HEK293 (cell line): ENCODE measurements at regions not wholly inside any gene's neighbourhood (a gene's known extent, or its start where the extent isn't known, plus 50 kb on each side); places are given as distances from the start of the nearest gene placed in this dataset.

Experiments
- CTCF ChIA-PET: fragments of 350-600 bp; formaldehyde crosslinking; extraction: SDS; loops from one replicate; lab custom pipeline; 2021; ENCODE audit warnings: antibody characterized with exemption; lab: Yijun Ruan, JAX
- POLR2A ChIA-PET: fragments of 300-600 bp; formaldehyde crosslinking; extraction: SDS; loops from one replicate; lab custom pipeline; 2020; ENCODE audit warnings: antibody characterized with exemption, inconsistent platforms; lab: Yijun Ruan, JAX
- H3K27ac ChIP-seq: fragments of 200-500 bp; sonication (Bioruptor generic); 2 replicates; pipeline ENCODE4 v1.5.1; 2014; ENCODE audit warnings: low read depth, low read length, control low read depth, inconsistent platforms; ENCODE audit errors: extremely low read depth
- H3K36me3 ChIP-seq, 2 experiments: fragments of 200-500 bp in 1 of 2; sonication (Bioruptor generic) in 1 of 2; 1 replicate in 1 of 2; 2 replicates in 1 of 2; pipeline ENCODE4 v1.5.1; 2014 to 2017; ENCODE audit warnings: inconsistent platforms in 2 of 2, low read length in 2 of 2; ENCODE audit not compliant: control insufficient read depth in 2 of 2, insufficient read depth in 1 of 2
- H3K4me1 ChIP-seq: fragments of 200-500 bp; sonication (Bioruptor generic); 2 replicates; pipeline ENCODE4 v1.5.1; 2014; ENCODE audit warnings: mild to moderate bottlenecking, low read length, inconsistent platforms; ENCODE audit not compliant: control insufficient read depth, insufficient read depth
- H3K4me3 ChIP-seq: 2 replicates; pipeline ENCODE4 v1.5.1; 2011; ENCODE audit warnings: low read depth, mild to moderate bottlenecking, control low read depth, low read length, moderate library complexity
- H3K9me3 ChIP-seq: fragments of 200-500 bp; sonication (Bioruptor generic); 2 replicates; pipeline ENCODE4 v1.5.1; 2014; ENCODE audit warnings: low read depth, low read length, inconsistent platforms; ENCODE audit not compliant: control insufficient read depth, insufficient read depth
- EGR2 ChIP-seq: fragments of 450-650 bp; formaldehyde crosslinking; IDR thresholded peaks from 2 replicates; pipeline ENCODE4 v1.5.1; 2016; ENCODE audit warnings: low read depth, missing biosample characterization, missing genetic modification characterization
- HIC1 ChIP-seq: fragments of 450-650 bp; formaldehyde crosslinking; IDR thresholded peaks from 2 replicates; pipeline ENCODE4 v1.5.1; 2016; ENCODE audit warnings: missing biosample characterization, missing genetic modification characterization
- TRIM28 ChIP-seq: IDR thresholded peaks from 2 replicates; pipeline ENCODE4 v1.6.1; 2011; ENCODE audit warnings: low read length, control low read depth, borderline replicate concordance
- WT1 ChIP-seq: fragments of 450-650 bp; formaldehyde crosslinking; IDR thresholded peaks from 2 replicates; pipeline ENCODE4 v1.5.1; 2016; ENCODE audit warnings: missing biosample characterization, missing genetic modification characterization
- ZBTB48 ChIP-seq: fragments of 450-650 bp; formaldehyde crosslinking; IDR thresholded peaks from 2 replicates; pipeline ENCODE4 v1.5.1; 2016; ENCODE audit warnings: missing biosample characterization, missing genetic modification characterization
- ZFP37 ChIP-seq: fragments of 450-650 bp; formaldehyde crosslinking; IDR thresholded peaks from 2 replicates; pipeline ENCODE4 v1.5.1; 2016; ENCODE audit warnings: missing biosample characterization, missing genetic modification characterization
- ZNF138 ChIP-seq: fragments of 450-650 bp; formaldehyde crosslinking; IDR thresholded peaks from 2 replicates; pipeline ENCODE4 v1.5.1; 2016; ENCODE audit warnings: missing biosample characterization, missing genetic modification characterization, borderline replicate concordance
- ZNF2 ChIP-seq: fragments of 450-650 bp; formaldehyde crosslinking; IDR thresholded peaks from 2 replicates; pipeline ENCODE4 v1.5.1; 2016; ENCODE audit warnings: missing biosample characterization, missing genetic modification characterization
- ZNF211 ChIP-seq: fragments of 450-650 bp; formaldehyde crosslinking; IDR thresholded peaks from 2 replicates; pipeline ENCODE4 v1.5.1; 2016; ENCODE audit warnings: low read depth, missing biosample characterization, missing genetic modification characterization
- ZNF214 ChIP-seq: fragments of 450-650 bp; formaldehyde crosslinking; IDR thresholded peaks from 2 replicates; pipeline ENCODE4 v1.5.1; 2017; ENCODE audit warnings: missing biosample characterization, mild to moderate bottlenecking, missing genetic modification characterization, borderline replicate concordance
- ZNF394 ChIP-seq: fragments of 450-650 bp; formaldehyde crosslinking; IDR thresholded peaks from 2 replicates; pipeline ENCODE4 v1.5.1; 2016; ENCODE audit warnings: missing biosample characterization, missing genetic modification characterization, mild to moderate bottlenecking, moderate library complexity, borderline replicate concordance
- ZNF416 ChIP-seq: fragments of 450-650 bp; formaldehyde crosslinking; IDR thresholded peaks from 2 replicates; pipeline ENCODE4 v1.5.1; 2016; ENCODE audit warnings: missing biosample characterization, missing genetic modification characterization
- ZNF510 ChIP-seq: fragments of 450-650 bp; formaldehyde crosslinking; IDR thresholded peaks from 2 replicates; pipeline ENCODE4 v1.5.1; 2018; ENCODE audit warnings: mild to moderate bottlenecking, missing genetic modification characterization, missing biosample characterization; ENCODE audit not compliant: insufficient replicate concordance
- ZNF544 ChIP-seq: fragments of 450-650 bp; formaldehyde crosslinking; IDR thresholded peaks from 2 replicates; pipeline ENCODE4 v1.5.0; 2017; ENCODE audit warnings: missing biosample characterization, missing genetic modification characterization
- ZNF621 ChIP-seq: fragments of 450-650 bp; formaldehyde crosslinking; IDR thresholded peaks from 2 replicates; pipeline ENCODE4 v1.5.1; 2017; ENCODE audit warnings: missing biosample characterization, missing genetic modification characterization
- ZNF664 ChIP-seq: fragments of 450-650 bp; formaldehyde crosslinking; IDR thresholded peaks from 2 replicates; pipeline ENCODE4 v1.5.1; 2016; ENCODE audit warnings: missing biosample characterization, missing genetic modification characterization
- ZNF670 ChIP-seq: fragments of 450-650 bp; formaldehyde crosslinking; IDR thresholded peaks from 2 replicates; pipeline ENCODE4 v1.5.1; 2016; ENCODE audit warnings: missing biosample characterization, missing genetic modification characterization, low read depth
- ZNF707 ChIP-seq: fragments of 450-650 bp; formaldehyde crosslinking; IDR thresholded peaks from 2 replicates; pipeline ENCODE4 v1.5.1; 2016; ENCODE audit warnings: missing biosample characterization, missing genetic modification characterization
- ZNF837 ChIP-seq: fragments of 450-650 bp; formaldehyde crosslinking; IDR thresholded peaks from 2 replicates; pipeline ENCODE4 v1.5.1; 2016; ENCODE audit warnings: missing biosample characterization, missing genetic modification characterization
- ZXDB ChIP-seq: fragments of 450-650 bp; formaldehyde crosslinking; IDR thresholded peaks from 2 replicates; pipeline ENCODE4 v1.5.1; 2016; ENCODE audit warnings: missing biosample characterization, missing genetic modification characterization
- TF ChIP-seq, protein P1 (sequence below): fragments of 450-650 bp; formaldehyde crosslinking; IDR thresholded peaks from 2 replicates; pipeline ENCODE4 v1.5.1; 2017; ENCODE audit warnings: missing biosample characterization, missing genetic modification characterization
- TF ChIP-seq, protein P2 (sequence below): fragments of 450-650 bp; formaldehyde crosslinking; IDR thresholded peaks from 2 replicates; pipeline ENCODE4 v1.5.1; 2017; ENCODE audit warnings: missing biosample characterization, missing genetic modification characterization

- TF ChIP-seq HIC1 (tag by site-specific recombination): no peak
- no peak for TF ChIP-seq WT1 (tag by site-specific recombination)
- TF ChIP-seq EGR2 (tag by site-specific recombination): no peak
Observed at GRCh38 chr5:166320920-166321480, 1970.4 kb upstream of the WWC1 start (continued).

- H3K9me3 ChIP-seq: no peaks in the 10 kb centered on the region
- TF ChIP-seq, protein P1, sequence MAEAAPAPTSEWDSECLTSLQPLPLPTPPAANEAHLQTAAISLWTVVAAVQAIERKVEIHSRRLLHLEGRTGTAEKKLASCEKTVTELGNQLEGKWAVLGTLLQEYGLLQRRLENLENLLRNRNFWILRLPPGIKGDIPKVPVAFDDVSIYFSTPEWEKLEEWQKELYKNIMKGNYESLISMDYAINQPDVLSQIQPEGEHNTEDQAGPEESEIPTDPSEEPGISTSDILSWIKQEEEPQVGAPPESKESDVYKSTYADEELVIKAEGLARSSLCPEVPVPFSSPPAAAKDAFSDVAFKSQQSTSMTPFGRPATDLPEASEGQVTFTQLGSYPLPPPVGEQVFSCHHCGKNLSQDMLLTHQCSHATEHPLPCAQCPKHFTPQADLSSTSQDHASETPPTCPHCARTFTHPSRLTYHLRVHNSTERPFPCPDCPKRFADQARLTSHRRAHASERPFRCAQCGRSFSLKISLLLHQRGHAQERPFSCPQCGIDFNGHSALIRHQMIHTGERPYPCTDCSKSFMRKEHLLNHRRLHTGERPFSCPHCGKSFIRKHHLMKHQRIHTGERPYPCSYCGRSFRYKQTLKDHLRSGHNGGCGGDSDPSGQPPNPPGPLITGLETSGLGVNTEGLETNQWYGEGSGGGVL (tag by site-specific recombination): no peak
- TF ChIP-seq ZNF621 (tag by site-specific recombination) (no peak), ZFP37 (no peak), ZNF214 (tag by site-specific recombination) (no peak), TRIM28 (no peak), ZNF664 (tag by site-specific recombination) (no peak), ZNF211 (tag by site-specific recombination) (no peak), ZBTB48 (tag by site-specific recombination) (no peak), ZNF670 (no peak), ZNF837 (tag by site-specific recombination) (no peak), ZNF138 (tag by site-specific recombination) (no peak), ZNF510 (tag by site-specific recombination) (no peak), ZNF394 (no peak), ZXDB (tag by site-specific recombination) (no peak), ZNF416 (tag by site-specific recombination) (no peak), ZNF707 (tag by site-specific recombination) (no peak), ZNF544 (tag by site-specific recombination) (no peak), ZNF2 (tag by site-specific recombination) (no peak)
- TF ChIP-seq, protein P2, sequence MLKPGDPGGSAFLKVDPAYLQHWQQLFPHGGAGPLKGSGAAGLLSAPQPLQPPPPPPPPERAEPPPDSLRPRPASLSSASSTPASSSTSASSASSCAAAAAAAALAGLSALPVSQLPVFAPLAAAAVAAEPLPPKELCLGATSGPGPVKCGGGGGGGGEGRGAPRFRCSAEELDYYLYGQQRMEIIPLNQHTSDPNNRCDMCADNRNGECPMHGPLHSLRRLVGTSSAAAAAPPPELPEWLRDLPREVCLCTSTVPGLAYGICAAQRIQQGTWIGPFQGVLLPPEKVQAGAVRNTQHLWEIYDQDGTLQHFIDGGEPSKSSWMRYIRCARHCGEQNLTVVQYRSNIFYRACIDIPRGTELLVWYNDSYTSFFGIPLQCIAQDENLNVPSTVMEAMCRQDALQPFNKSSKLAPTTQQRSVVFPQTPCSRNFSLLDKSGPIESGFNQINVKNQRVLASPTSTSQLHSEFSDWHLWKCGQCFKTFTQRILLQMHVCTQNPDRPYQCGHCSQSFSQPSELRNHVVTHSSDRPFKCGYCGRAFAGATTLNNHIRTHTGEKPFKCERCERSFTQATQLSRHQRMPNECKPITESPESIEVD (tag by site-specific recombination): no peak
- TF ChIP-seq, all 188 proteins: peak for 0
- H3K36me3 ChIP-seq: no peaks in the 10 kb centered on the region
- ChIA-PET POLR2A (no interaction called here), CTCF (no interaction called here)
- H3K4me1 ChIP-seq: no peaks in the 10 kb centered on the region
- no peak overlapping the region for H3K27ac ChIP-seq
- no peak overlapping the region for H3K4me3 ChIP-seq
Observed at GRCh38 chr5:166324372-166324771, 1967.1 kb upstream of the WWC1 start.
